ENCODE measurements at regions not wholly inside any gene's neighbourhood (a gene's known extent, or its start where the extent isn't known, plus 50 kb on each side); places are given as distances from the start of the nearest gene placed in this dataset.
"Not testable (repeated sequence)": the region's sequence is repeated elsewhere in the genome, so short reads cannot be mapped to it uniquely, and the experiment has no call there.

DNA sequence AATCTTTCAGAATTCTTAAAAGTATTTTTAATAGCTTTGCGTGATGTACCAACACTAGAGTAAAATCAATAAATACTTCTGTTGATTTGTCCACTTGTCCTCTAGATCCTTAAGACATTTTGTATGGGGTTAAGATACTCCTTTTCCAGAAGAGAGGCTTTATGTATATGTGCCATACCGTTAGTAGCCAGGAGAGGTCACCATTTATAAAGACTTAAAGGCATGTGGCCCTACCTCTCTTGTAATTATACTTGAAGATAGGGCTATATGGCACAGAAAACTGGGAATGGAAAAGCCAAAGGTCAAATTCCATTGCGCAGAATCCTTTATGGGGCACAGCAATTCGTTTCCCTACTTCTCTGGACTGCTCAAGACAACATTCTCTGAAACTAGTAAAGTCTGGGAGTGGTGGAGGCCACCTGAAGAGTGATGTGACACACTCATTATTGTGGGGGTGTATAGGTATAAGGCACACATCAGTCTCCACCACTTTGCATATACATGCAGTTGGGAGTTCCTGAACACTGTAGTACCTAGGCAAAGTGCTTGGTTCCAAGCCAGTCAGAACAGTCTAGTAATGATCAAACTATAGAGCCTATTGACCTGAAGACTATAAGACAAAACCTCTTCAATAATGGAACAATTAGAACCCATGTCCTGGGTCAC lies 140.1 kb upstream of the FBXL17 start:
- no peak overlapping the region for H3K9ac ChIP-seq (ENCODE audit: low read depth, low read length)
- no peaks in the 10 kb centered on the region for H3K36me3 ChIP-seq (ENCODE audit: insufficient read depth, low read length)
- peaks cover 9% of the 10 kb centered on the region; the same call in 1 of the 2 replicates for H3K4me1 ChIP-seq (ENCODE audit: insufficient read depth, low read length)
- H3K9me3 ChIP-seq (ENCODE audit: control insufficient read depth, insufficient read depth, low read length), result 0 out of 2 replicates have a peak, but pooled peaks cover 5% of the 10 kb centered on the region

DNA sequence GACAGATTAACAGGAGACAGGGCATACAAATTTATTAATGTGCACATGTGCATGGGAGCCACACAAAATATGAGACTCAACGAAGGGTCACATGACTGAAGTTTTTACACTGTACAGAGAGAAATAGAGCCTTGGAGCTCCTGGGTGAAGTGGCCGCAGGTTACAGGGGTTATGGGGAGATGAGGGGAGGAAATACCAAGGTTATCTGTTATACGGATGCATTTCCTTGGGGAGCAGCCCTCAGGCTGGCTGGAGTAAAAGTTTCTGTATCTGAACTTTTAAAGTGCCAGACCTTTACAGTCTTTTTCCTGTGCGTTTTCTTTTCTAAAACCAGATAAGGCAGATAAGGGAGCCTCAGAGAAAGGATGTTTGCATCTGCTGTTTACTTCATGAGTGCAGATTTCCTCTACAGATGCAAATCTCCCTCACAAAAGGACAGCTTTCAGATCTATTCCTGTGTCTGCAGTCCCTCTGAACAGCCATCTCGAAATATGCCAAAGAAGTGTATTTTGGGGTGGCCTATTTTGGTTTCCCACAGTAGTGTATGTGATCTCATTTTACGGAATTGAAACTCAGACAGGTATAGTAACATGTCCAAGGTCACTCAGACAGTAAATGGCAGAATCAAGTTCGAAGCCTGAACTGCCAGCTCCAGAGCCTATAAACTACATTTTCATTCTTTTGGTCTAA lies 139.3 kb upstream of the FBXL17 start:
- peaks cover 9% of the 10 kb centered on the region; the same call in 1 of the 2 replicates for H3K4me1 ChIP-seq (ENCODE audit: insufficient read depth, low read length)
- H3K9me3 ChIP-seq (ENCODE audit: control insufficient read depth, insufficient read depth, low read length), result no peaks in the 10 kb centered on the region
- no peaks in the 10 kb centered on the region for H3K36me3 ChIP-seq (ENCODE audit: insufficient read depth, low read length)
- H3K9ac ChIP-seq (ENCODE audit: low read depth, low read length), result no peak overlapping the region

DNA sequence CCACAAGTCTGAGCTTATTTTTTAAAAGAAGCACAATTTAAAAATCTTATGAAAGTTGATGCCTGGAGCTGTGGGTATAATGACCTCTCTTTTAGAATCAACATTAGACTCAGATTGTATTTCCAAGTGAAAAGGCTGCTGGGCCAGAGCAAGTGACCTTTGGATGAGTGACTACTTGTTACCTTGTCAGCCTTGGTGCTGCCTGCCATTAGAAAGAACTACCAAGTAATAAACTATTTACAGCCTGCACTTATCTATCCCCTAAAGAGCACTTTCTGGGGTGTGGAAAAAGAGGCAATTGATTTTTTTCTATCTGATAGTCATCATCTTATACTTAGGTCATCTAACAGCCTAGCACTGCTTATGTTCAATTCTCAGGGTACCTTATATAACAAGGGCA lies 134.9 kb upstream of the FBXL17 start:
- no peaks in the 10 kb centered on the region for H3K9me3 ChIP-seq (ENCODE audit: control insufficient read depth, insufficient read depth, low read length)
- H3K4me1 ChIP-seq (ENCODE audit: insufficient read depth, low read length), result peaks cover 9% of the 10 kb centered on the region; the same call in 1 of the 2 replicates
- H3K9ac ChIP-seq (ENCODE audit: low read depth, low read length), result no peak overlapping the region
- no peaks in the 10 kb centered on the region for H3K36me3 ChIP-seq (ENCODE audit: insufficient read depth, low read length)

DNA sequence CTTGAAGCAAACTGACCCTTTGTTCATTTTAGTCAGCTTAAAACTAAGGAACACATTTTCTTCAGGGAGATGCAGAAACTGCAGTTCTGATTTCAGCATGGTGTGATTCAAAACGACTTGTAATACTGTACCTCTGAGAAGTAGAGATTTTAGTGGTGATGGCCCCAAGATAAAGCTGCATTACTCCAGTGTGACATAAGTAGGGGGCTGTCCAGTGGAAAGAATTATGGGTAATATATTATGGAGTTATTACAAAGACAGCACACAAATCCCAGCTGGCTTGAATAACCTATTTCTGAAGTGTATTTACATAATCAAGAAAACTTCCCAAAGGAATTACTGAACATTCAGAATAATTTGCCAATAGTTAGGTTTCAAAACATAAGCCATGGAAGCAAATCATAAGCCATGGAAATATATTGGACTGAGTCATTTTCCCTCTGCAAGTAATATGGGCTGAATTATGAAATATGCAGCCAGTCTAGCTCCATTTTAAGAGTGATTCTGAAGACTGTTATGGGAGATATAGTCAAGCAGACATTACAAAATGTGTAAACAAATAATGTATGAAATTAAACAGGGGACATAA lies 133.7 kb upstream of the FBXL17 start:
- Histone ChIP-seq H3K9ac (ENCODE audit: low read depth, low read length) (no peak overlapping the region), H3K36me3 (ENCODE audit: insufficient read depth, low read length) (no peaks in the 10 kb centered on the region), H3K9me3 (ENCODE audit: control insufficient read depth, insufficient read depth, low read length) (no peaks in the 10 kb centered on the region), H3K4me1 (ENCODE audit: insufficient read depth, low read length) (no peaks in the 10 kb centered on the region; the same call in 1 of the 2 replicates)

DNA sequence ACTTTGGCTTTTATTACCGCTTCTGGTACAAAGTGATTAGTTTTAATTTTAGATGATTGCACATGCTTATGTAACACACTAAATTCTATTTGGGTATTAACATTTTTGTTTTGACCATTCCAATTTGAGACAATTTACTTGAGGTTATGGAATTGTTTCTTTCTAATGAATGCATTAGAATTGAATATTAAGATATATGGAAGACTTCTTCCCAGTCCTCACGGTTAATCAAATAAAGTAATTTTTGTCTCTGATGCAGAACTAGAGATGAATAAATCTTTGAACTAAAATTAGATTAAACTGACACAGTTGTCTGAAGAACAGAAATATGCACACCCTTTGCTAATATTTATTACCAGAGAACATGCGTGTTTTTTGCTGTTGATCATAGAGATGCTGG lies 127.1 kb upstream of the FBXL17 start:
- no peaks in the 10 kb centered on the region for H3K9me3 ChIP-seq (ENCODE audit: control insufficient read depth, insufficient read depth, low read length)
- no peaks in the 10 kb centered on the region for H3K36me3 ChIP-seq (ENCODE audit: insufficient read depth, low read length)
- no peaks in the 10 kb centered on the region for H3K4me1 ChIP-seq (ENCODE audit: insufficient read depth, low read length)
- H3K9ac ChIP-seq (ENCODE audit: low read depth, low read length), result no peak overlapping the region

DNA sequence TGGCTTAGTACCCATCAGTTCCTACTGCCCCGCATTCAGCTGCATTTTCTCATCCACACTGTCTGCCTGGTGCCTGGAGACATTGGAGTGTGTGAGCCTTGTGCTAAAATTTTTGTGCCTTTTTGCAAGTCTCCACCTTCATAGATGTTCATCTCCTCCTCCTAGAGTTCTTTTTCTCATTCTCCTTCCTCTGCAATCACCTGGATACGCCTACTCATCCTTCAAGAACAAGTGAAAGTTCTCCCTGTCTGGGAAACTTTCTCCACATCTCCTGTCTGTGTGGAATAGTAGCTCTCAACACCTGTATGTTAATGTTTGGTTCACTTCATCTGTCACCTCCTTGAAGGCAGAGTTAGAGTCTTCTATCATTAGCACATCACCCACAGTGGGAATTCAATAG lies 125.7 kb upstream of the FBXL17 start:
- Histone ChIP-seq H3K36me3 (ENCODE audit: insufficient read depth, low read length) (no peaks in the 10 kb centered on the region), H3K9ac (ENCODE audit: low read depth, low read length) (no peak overlapping the region), H3K9me3 (ENCODE audit: control insufficient read depth, insufficient read depth, low read length) (no peaks in the 10 kb centered on the region), H3K4me1 (ENCODE audit: insufficient read depth, low read length) (no peaks in the 10 kb centered on the region)

DNA sequence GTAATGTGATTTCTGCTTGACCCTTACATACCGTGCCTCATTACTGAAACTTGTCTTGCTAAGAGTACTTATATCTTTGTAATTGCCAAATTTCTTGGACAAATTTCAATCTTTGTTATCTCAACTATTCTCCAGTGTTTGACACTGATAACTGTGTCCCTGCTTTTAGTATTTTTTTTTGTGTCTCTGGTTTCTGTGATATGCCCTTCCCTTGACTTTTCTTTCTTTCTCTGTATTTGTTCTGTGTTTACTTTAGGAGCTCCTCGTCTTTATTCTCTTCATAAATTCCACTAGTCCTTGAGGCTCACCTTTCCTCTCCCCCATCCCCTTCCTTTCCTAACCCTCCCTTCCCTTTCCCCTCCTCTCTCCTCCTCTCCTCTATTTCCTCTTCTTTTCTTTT lies 123.7 kb upstream of the FBXL17 start:
- no peaks in the 10 kb centered on the region for H3K36me3 ChIP-seq (ENCODE audit: insufficient read depth, low read length)
- H3K9ac ChIP-seq (ENCODE audit: low read depth, low read length), result no peak overlapping the region
- no peaks in the 10 kb centered on the region for H3K9me3 ChIP-seq (ENCODE audit: control insufficient read depth, insufficient read depth, low read length)
- H3K4me1 ChIP-seq (ENCODE audit: insufficient read depth, low read length), result no peaks in the 10 kb centered on the region

DNA sequence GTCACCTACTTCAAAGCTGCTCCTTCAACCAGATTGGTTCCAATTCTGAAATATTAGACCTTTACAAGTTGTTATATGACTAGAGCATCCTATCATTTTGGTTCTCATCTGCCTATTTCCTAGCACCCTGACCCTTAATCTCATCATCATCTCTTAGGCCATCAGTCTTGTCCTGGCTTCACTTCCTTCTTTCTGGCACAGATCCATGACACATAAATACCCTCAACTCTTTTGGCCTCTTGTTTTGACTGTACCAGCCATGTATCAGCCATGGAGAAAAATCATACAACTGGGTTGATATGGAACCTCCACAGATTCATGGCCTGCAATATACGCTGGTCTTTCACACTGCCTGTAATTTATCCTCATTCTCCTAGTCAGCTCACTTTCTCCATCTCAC lies 123.1 kb upstream of the FBXL17 start:
- no peaks in the 10 kb centered on the region for H3K4me1 ChIP-seq (ENCODE audit: insufficient read depth, low read length)
- no peak overlapping the region for H3K9ac ChIP-seq (ENCODE audit: low read depth, low read length)
- H3K9me3 ChIP-seq (ENCODE audit: control insufficient read depth, insufficient read depth, low read length), result no peaks in the 10 kb centered on the region; the same call in 1 of the 2 replicates
- H3K36me3 ChIP-seq (ENCODE audit: insufficient read depth, low read length), result no peaks in the 10 kb centered on the region

DNA sequence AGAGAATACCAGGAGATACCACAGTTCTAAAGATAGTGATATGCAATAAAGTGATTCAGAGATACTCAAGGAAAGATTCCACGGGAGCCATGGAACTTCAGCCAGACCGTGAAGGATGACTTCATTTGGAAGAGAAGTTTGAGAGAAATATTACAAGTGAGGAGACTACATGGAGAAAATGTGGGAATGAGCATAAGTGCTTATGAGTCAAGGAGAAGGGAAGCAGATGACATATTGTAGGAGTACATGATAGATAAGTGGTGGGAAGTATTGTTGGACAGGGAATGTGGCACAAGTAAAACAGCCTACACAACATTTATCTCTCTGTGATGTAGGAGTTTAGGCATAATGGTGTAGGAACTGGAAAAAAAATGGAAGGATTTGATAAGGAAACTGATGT lies 122.1 kb upstream of the FBXL17 start:
- Histone ChIP-seq H3K9me3 (ENCODE audit: control insufficient read depth, insufficient read depth, low read length) (no peaks in the 10 kb centered on the region; the same call in 1 of the 2 replicates), H3K36me3 (ENCODE audit: insufficient read depth, low read length) (no peaks in the 10 kb centered on the region), H3K4me1 (ENCODE audit: insufficient read depth, low read length) (no peaks in the 10 kb centered on the region)

DNA sequence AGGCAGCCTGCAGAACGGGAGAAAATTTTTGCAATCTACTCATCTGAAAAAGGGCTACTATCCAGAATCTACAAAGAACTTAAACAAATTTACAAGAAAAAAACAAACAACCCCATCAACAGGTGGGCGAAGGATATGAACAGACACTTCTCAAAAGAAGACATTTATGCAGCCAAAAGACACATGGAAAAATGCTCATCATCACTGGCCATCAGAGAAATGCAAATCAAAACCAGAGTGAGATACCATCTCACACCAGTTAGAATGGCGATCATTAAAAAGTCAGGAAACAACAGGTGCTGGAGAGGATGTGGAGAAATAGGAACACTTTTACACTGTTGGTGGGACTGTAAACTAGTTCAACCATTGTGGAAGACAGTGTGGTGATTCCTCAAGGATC lies 113.7 kb upstream of the FBXL17 start:
- H3K9me3 ChIP-seq (ENCODE audit: control insufficient read depth, insufficient read depth, low read length); H3K36me3 ChIP-seq (ENCODE audit: insufficient read depth, low read length); H3K9ac ChIP-seq (ENCODE audit: low read depth, low read length); H3K4me1 ChIP-seq (ENCODE audit: insufficient read depth, low read length): not testable (repeated sequence)

More for the DNA sequence above, 122.1 kb upstream of the FBXL17 start:
- H3K9ac ChIP-seq (ENCODE audit: low read depth, low read length), result no peak overlapping the region

DNA sequence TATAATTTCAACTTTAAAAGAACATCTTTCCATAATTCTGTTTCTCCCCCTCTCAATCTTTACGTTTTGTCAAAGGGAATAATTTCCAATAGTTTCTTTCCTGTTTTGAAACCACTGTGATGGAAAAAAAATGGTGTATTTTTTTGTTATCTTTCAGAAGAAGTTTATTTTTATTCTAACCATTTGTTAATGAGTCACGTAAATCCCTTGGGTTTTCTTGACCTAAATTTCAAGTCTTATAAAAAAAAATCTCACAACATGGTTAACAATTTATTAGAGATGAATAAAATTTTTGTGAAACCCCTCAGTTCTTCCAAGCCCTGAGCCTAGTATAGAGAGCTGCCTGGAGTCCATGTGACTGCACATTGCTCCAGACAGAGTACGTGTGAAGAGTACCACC lies 106.1 kb upstream of the FBXL17 start:
- no peaks in the 10 kb centered on the region for H3K4me1 ChIP-seq (ENCODE audit: insufficient read depth, low read length)
- H3K36me3 ChIP-seq (ENCODE audit: insufficient read depth, low read length), result no peaks in the 10 kb centered on the region
- H3K9ac ChIP-seq (ENCODE audit: low read depth, low read length), result no peak overlapping the region
- H3K9me3 ChIP-seq (ENCODE audit: control insufficient read depth, insufficient read depth, low read length), result no peaks in the 10 kb centered on the region

DNA sequence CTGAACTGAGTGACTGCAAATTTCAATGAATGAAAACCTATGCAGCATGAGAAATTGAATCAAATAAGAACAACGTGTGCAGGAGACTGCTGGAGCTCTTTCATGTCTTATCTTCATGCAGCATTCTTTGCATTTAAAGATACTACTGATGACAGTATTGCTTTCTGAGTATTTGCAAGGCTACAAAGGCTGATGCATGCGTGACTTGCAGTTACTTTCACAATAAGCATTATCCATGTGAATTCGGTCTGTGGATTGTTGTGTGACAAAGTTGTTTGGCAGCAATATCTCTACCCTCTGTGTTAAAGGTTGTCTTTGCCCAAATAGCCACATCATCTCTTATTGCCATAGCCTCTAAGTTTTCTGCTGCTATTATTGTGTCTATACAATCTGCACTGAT lies 102.1 kb upstream of the FBXL17 start:
- no peaks in the 10 kb centered on the region for H3K36me3 ChIP-seq (ENCODE audit: insufficient read depth, low read length)
- no peaks in the 10 kb centered on the region for H3K4me1 ChIP-seq (ENCODE audit: insufficient read depth, low read length)
- H3K9me3 ChIP-seq (ENCODE audit: control insufficient read depth, insufficient read depth, low read length), result no peaks in the 10 kb centered on the region
- no peak overlapping the region for H3K9ac ChIP-seq (ENCODE audit: low read depth, low read length)

DNA sequence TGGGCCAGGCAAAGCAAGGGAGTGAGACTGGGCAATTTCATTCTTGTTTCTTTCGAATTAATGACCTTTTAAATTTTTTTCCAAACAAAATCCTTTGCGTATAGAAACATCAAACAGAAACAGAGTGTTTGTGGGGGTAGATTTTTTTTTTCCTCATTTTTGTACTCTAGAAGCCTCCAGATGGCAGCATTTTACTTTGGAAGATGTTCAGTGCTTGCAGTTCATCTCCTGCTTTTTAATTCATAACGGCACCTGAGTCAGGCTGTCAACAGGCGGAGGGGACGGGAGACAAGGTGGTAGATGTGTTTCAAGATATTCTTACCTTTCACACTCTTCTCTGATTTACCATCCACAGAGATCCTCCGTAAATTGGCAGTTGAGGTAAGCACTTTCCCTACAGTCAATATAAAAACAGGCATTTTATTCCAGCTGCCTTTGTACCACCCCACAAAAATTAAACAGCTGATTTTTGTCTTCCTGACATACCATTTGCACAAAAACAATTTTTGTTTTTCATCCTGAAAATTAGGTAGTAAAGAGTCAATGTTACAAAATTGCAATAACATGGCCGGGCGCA lies 99.5 kb upstream of the FBXL17 start:
- H3K4me1 ChIP-seq (ENCODE audit: insufficient read depth, low read length), result no peaks in the 10 kb centered on the region
- H3K9me3 ChIP-seq (ENCODE audit: control insufficient read depth, insufficient read depth, low read length), result no peaks in the 10 kb centered on the region
- no peaks in the 10 kb centered on the region for H3K36me3 ChIP-seq (ENCODE audit: insufficient read depth, low read length)
- H3K9ac ChIP-seq (ENCODE audit: low read depth, low read length), result no peak overlapping the region

DNA sequence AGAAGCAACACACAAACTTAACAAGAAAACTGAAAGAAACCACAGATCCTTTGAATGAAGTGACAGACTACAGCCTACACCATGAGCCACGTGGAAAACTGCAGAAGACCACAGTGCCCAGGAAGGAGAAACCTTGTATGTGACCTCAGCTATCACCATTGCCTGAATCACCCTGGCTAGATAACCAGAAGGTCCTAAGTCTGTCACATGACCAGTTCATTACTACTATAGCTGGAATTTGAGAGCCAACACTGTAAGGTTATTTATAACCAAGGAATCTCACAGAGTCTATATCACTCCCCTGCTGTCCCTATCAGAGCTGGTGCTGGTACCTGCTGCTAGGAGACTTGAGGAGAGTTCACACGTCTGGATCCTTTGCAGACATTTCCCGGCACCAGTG lies 90.3 kb upstream of the FBXL17 start:
- Histone ChIP-seq H3K4me1 (ENCODE audit: insufficient read depth, low read length) (no peaks in the 10 kb centered on the region), H3K9me3 (ENCODE audit: control insufficient read depth, insufficient read depth, low read length) (peaks cover 2% of the 10 kb centered on the region; the same call in 1 of the 2 replicates), H3K36me3 (ENCODE audit: insufficient read depth, low read length) (no peaks in the 10 kb centered on the region), H3K9ac (ENCODE audit: low read depth, low read length) (no peak overlapping the region)

DNA sequence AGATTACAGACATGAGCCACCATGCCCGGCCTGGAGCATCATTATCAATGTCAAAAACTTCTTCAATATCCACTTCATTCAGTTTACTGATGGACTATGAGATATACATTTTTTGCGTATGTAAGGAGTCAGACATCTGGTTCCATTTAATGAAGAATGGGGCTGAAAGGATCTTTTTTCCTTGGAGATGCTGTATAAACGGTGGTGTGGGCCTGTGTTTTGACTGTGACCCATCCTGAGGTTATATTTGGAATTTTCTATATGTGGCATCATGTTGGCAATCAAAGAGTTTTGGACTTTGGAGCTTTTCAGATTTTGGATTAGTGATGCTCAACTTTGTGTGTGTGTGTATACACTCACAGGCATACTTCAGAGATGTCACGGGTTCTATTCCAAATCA lies 85.7 kb upstream of the FBXL17 start:
- no peaks in the 10 kb centered on the region for H3K36me3 ChIP-seq (ENCODE audit: insufficient read depth, low read length)
- no peaks in the 10 kb centered on the region for H3K9me3 ChIP-seq (ENCODE audit: control insufficient read depth, insufficient read depth, low read length)
- no peaks in the 10 kb centered on the region for H3K4me1 ChIP-seq (ENCODE audit: insufficient read depth, low read length)
- no peak overlapping the region for H3K9ac ChIP-seq (ENCODE audit: low read depth, low read length)
